Gastroesophageal sphincter (tissue), 3 donors: ENCODE measurements at regions not wholly inside any gene's neighbourhood (a gene's known extent, or its start where the extent isn't known, plus 50 kb on each side); places are given as distances from the start of the nearest gene placed in this dataset.

Experiments used
- CTCF ChIP-seq, 4 experiments: fragments of 200-600 bp in 2 of 4; fragments of 450-650 bp in 2 of 4; sonication (generic) in 1 of 4; IDR thresholded peaks; one replicate each; pipeline ENCODE4 v1.5.1; 2017 to 2019; ENCODE audit warnings: antibody characterized with exemption in 4 of 4, mild to moderate bottlenecking in 2 of 4, moderate library complexity in 2 of 4
- POLR2A ChIP-seq, 2 donors: fragments of 450-650 bp; IDR thresholded peaks; one replicate each; pipeline ENCODE4 v1.6.1; 2017; ENCODE audit warnings: antibody characterized with exemption in 2 of 2, mild to moderate bottlenecking in 2 of 2, moderate library complexity in 1 of 2

DNA sequence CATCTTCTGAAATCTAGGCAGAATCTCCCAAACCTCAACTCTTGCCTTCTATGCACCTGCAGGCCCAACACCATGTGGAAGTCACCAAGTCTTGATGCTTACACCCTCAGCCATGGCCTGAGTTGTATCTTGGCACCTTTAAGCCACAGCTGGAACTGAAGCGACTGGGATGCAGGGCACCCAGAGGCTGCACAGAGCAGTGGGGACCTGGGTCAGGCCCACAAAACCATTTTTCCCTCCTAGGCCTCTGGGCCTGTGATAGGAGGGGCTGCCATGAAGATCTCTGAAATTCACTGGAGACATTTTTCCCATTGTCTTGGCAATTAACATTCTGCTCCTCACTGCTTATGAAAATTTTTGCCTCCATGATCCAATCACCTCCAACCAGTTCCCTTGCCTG, 1388.5 kb downstream of the ADGRL3 start:
- TF ChIP-seq POLR2A (IDR thresholded peaks at IDR 0.05) (no peak), CTCF (IDR thresholded peaks at IDR 0.05) (no peak)
